ENCODE measurements at regions not wholly inside any gene's neighbourhood (a gene's known extent, or its start where the extent isn't known, plus 50 kb on each side); places are given as distances from the start of the nearest gene placed in this dataset.

- TF ChIP-seq CREB1 (CRISPR knock-in tag; IDR thresholded peaks at IDR 0.05; ENCODE audit: low read depth): no peak
- TF ChIP-seq CTCF (conservative IDR thresholded peaks at IDR 0.05; ENCODE audit: low read depth in 2 of 2): no peak
- TF ChIP-seq POLR2AphosphoS5 (IDR thresholded peaks at IDR 0.05; ENCODE audit: low read depth): no peak
- no peak for TF ChIP-seq REST (IDR thresholded peaks at IDR 0.05; ENCODE audit: unreplicated experiment)
- TF ChIP-seq EZH2 (IDR thresholded peaks at IDR 0.05; ENCODE audit: low read depth, unreplicated experiment): no peak
These were observed 106.6 kb upstream of the RAB4A start for GRCh38 chr1:229164348-229164747.

Measured in GM23338 (cell line).